SK-N-SH (cell line): ENCODE measurements at regions not wholly inside any gene's neighbourhood (a gene's known extent, or its start where the extent isn't known, plus 50 kb on each side); places are given as distances from the start of the nearest gene placed in this dataset.

ENCODE experiments used
- CTCF ChIA-PET: fragments of 300-600, 350-600 bp; formaldehyde crosslinking; extraction: SDS; loops from one replicate; lab custom pipeline; 2021; lab: Yijun Ruan, JAX
- POLR2A ChIA-PET: fragments of 350-600 bp; sonication (Branson Sonifier 250); formaldehyde crosslinking; extraction: SDS; loops from one replicate; lab custom pipeline; 2020; ENCODE audit warnings: antibody characterized with exemption, inconsistent platforms; lab: Yijun Ruan, JAX
- DNase-seq: peaks from one replicate; pipeline ENCODE4 v3.0.0; 2012
- H2AFZ ChIP-seq: fragments of 200-600 bp; sonication (generic); 2 replicates; pipeline ENCODE4 v1.8.1; 2016; ENCODE audit warnings: antibody characterized with exemption, mild to moderate bottlenecking, low read depth
- H3F3A ChIP-seq: fragments of 200-600 bp; sonication (generic); replicated peaks from 2 replicates; pipeline ENCODE3; 2016; ENCODE audit warnings: antibody characterized with exemption, mild to moderate bottlenecking; ENCODE audit not compliant: insufficient read depth
- H3K27ac ChIP-seq, 2 experiments: fragments of 200-500 bp in 1 of 2; fragments of 200-600 bp in 1 of 2; sonication (Bioruptor generic) in 1 of 2; sonication (generic), shearing (Covaris generic) in 1 of 2; 2 replicates each; pipeline versions ENCODE4 v1.5.1 to v1.6.1; 2014 to 2016; ENCODE audit warnings: low read depth in 2 of 2, inconsistent platforms in 1 of 2, low read length in 1 of 2, mild to moderate bottlenecking in 1 of 2, mixed read lengths in 1 of 2
- H3K27me3 ChIP-seq: fragments of 200-600 bp; sonication (generic), shearing (Covaris generic); 2 replicates; pipeline ENCODE4 v1.6.1; 2016; ENCODE audit warnings: mixed run types; ENCODE audit not compliant: insufficient read depth
- H3K36me3 ChIP-seq, 2 experiments: fragments of 200-500 bp in 1 of 2; fragments of 200-600 bp in 1 of 2; sonication (Bioruptor generic) in 1 of 2; sonication (generic) in 1 of 2; replicated peaks in 1 of 2; 2 replicates each; pipeline versions ENCODE3 to v1.5.1; 2014 to 2016; ENCODE audit warnings: low read length in 1 of 2, mild to moderate bottlenecking in 1 of 2; ENCODE audit not compliant: insufficient read depth in 2 of 2, control insufficient read depth in 1 of 2
- H3K4me1 ChIP-seq, 2 experiments: fragments of 200-500 bp in 1 of 2; fragments of 200-600 bp in 1 of 2; sonication (Bioruptor generic) in 1 of 2; sonication (generic), shearing (Covaris generic) in 1 of 2; 2 replicates each; pipeline versions ENCODE4 v1.5.1 to v1.6.1; 2014 to 2016; ENCODE audit warnings: low read depth in 1 of 2, low read length in 1 of 2, mixed run types in 1 of 2; ENCODE audit not compliant: insufficient read depth in 2 of 2, control insufficient read depth in 1 of 2
- H3K4me2 ChIP-seq: fragments of 200-600 bp; sonication (generic), shearing (Covaris generic); 2 replicates; pipeline ENCODE4 v1.6.1; 2017; ENCODE audit warnings: mixed run types
- H3K4me3 ChIP-seq, 2 experiments: fragments of 200-500 bp in 1 of 2; fragments of 200-600 bp in 1 of 2; sonication (Bioruptor generic) in 1 of 2; sonication (generic), shearing (Covaris generic) in 1 of 2; 2 replicates each; pipeline versions ENCODE4 v1.5.1 to v1.8.1; 2014 to 2016; ENCODE audit warnings: low read depth in 2 of 2, inconsistent platforms in 1 of 2, low read length in 1 of 2, mild to moderate bottlenecking in 1 of 2, mixed read lengths in 1 of 2, moderate library complexity in 1 of 2
- H3K79me2 ChIP-seq: fragments of 200-600 bp; sonication (generic); 2 replicates; pipeline ENCODE4 v1.8.1; 2017; ENCODE audit warnings: mild to moderate bottlenecking; ENCODE audit not compliant: insufficient read depth
- H3K9ac ChIP-seq: fragments of 200-600 bp; sonication (generic); 2 replicates; pipeline ENCODE4 v1.6.1; 2017; ENCODE audit warnings: mixed run types
- H3K9me2 ChIP-seq: fragments of 200-600 bp; sonication (generic); 2 replicates; pipeline ENCODE4 v1.6.1; 2017; ENCODE audit warnings: mixed run types
- H3K9me3 ChIP-seq: fragments of 200-600 bp; sonication (generic); 2 replicates; pipeline ENCODE4 v1.6.1; 2017; ENCODE audit warnings: mixed run types, mild to moderate bottlenecking, moderate library complexity
- H4K20me1 ChIP-seq: fragments of 200-600 bp; sonication (generic); 2 replicates; pipeline ENCODE4 v1.6.1; 2017; ENCODE audit warnings: mild to moderate bottlenecking, mixed run types; ENCODE audit not compliant: insufficient read depth
- ELF1 ChIP-seq: IDR thresholded peaks from 2 replicates; pipeline ENCODE4 v1.4.0; 2012
- FOSL2 ChIP-seq: IDR thresholded peaks from 2 replicates; pipeline ENCODE4 v1.4.0; 2012; ENCODE audit warnings: low read depth, mild to moderate bottlenecking, moderate library complexity, borderline replicate concordance
- FOXJ3 ChIP-seq: sonication (generic); formaldehyde crosslinking; IDR thresholded peaks from 2 replicates; pipeline ENCODE4 v1.5.1; 2020; ENCODE audit warnings: mild to moderate bottlenecking, missing genetic modification reagents
- FOXM1 ChIP-seq: IDR thresholded peaks from 2 replicates; pipeline ENCODE4 v1.4.0; 2012; ENCODE audit warnings: low read depth, mild to moderate bottlenecking
- GATA2 ChIP-seq: sonication (generic); formaldehyde crosslinking; IDR thresholded peaks from 2 replicates; pipeline ENCODE4 v1.5.0; 2020; ENCODE audit warnings: mild to moderate bottlenecking, missing genetic modification reagents
- JUND ChIP-seq: IDR thresholded peaks from 2 replicates; pipeline ENCODE4 v1.4.0; 2012
- MEF2A ChIP-seq: IDR thresholded peaks from 2 replicates; pipeline ENCODE4 v1.4.0; 2012; ENCODE audit warnings: low read depth, borderline replicate concordance
- NFIC ChIP-seq: IDR thresholded peaks from 2 replicates; pipeline ENCODE4 v1.4.0; 2012; ENCODE audit warnings: borderline replicate concordance
- POLR2AphosphoS5 ChIP-seq: IDR thresholded peaks from 2 replicates; pipeline ENCODE4 v1.6.1; 2012; ENCODE audit warnings: low read depth, low read length
- RAD21 ChIP-seq: IDR thresholded peaks from 2 replicates; pipeline ENCODE4 v1.6.1; 2012; ENCODE audit warnings: mild to moderate bottlenecking, low read length
- RFX5 ChIP-seq: IDR thresholded peaks from 2 replicates; pipeline ENCODE4 v1.6.1; 2012; ENCODE audit warnings: mild to moderate bottlenecking, improper control_type of control experiment, low read length
- SIN3A ChIP-seq: IDR thresholded peaks from 2 replicates; pipeline ENCODE4 v1.6.1; 2012; ENCODE audit warnings: low read depth, mild to moderate bottlenecking, low read length, moderate library complexity, borderline replicate concordance
- TAF1 ChIP-seq: IDR thresholded peaks from 2 replicates; pipeline ENCODE4 v1.6.1; 2012; ENCODE audit warnings: low read depth, mild to moderate bottlenecking, low read length, moderate library complexity, borderline replicate concordance
- TEAD4 ChIP-seq: IDR thresholded peaks from 2 replicates; pipeline ENCODE4 v1.4.0; 2012; ENCODE audit warnings: mild to moderate bottlenecking, borderline replicate concordance; ENCODE audit not compliant: insufficient read depth
- WGBS: methylation state at CpG from one replicate; pipeline ENCODE4 v1.1.6; 2017; ENCODE audit warnings: low lambda C conversion rate; 5-methylcytosine and 5-hydroxymethylcytosine counted together
- TF ChIP-seq, protein P1 (sequence below): fragments of 150-350 bp; IDR thresholded peaks from 2 replicates; pipeline ENCODE4 v1.6.1; 2016; ENCODE audit warnings: mild to moderate bottlenecking, low read depth, low read length
- TF ChIP-seq, protein P2 (sequence below): fragments of 150-350 bp; IDR thresholded peaks from 2 replicates; pipeline ENCODE4 v1.6.1; 2017; ENCODE audit warnings: antibody characterized with exemption, low read length, low read depth, borderline replicate concordance
- TF ChIP-seq, protein P3 (sequence below): IDR thresholded peaks from 2 replicates; pipeline ENCODE4 v1.4.0; 2012; ENCODE audit warnings: low read depth
- TF ChIP-seq, protein P4 (sequence below): IDR thresholded peaks from 2 replicates; pipeline ENCODE4 v1.6.1; 2012; ENCODE audit warnings: mild to moderate bottlenecking, low read depth, low read length, moderate library complexity

DNA sequence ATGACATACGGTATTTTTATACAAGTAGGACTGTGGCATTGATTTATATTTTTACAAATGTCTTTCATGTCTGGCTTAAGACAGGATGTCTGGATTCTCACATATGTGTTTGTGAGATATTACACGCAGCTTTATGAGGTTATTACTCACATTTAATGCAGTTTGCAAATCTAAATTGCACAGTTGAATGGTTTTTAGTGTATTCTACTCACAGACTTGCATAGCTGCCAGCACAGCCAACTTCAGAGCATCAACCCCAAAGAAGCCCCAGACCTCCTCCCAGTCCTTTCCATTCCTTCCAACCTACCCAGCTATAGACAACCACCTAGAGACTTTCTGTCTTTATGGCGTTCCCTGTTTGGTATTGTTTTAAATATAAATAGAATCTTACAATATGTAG, 193.8 kb upstream of the SHH start (continued):
- no peak for TF ChIP-seq SIN3A
- TF ChIP-seq, protein P1, sequence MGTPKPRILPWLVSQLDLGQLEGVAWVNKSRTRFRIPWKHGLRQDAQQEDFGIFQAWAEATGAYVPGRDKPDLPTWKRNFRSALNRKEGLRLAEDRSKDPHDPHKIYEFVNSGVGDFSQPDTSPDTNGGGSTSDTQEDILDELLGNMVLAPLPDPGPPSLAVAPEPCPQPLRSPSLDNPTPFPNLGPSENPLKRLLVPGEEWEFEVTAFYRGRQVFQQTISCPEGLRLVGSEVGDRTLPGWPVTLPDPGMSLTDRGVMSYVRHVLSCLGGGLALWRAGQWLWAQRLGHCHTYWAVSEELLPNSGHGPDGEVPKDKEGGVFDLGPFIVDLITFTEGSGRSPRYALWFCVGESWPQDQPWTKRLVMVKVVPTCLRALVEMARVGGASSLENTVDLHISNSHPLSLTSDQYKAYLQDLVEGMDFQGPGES, result no peak
- TF ChIP-seq FOSL2, result no peak
- TF ChIP-seq, protein P2, sequence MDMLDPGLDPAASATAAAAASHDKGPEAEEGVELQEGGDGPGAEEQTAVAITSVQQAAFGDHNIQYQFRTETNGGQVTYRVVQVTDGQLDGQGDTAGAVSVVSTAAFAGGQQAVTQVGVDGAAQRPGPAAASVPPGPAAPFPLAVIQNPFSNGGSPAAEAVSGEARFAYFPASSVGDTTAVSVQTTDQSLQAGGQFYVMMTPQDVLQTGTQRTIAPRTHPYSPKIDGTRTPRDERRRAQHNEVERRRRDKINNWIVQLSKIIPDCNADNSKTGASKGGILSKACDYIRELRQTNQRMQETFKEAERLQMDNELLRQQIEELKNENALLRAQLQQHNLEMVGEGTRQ, result no peak

DNA sequence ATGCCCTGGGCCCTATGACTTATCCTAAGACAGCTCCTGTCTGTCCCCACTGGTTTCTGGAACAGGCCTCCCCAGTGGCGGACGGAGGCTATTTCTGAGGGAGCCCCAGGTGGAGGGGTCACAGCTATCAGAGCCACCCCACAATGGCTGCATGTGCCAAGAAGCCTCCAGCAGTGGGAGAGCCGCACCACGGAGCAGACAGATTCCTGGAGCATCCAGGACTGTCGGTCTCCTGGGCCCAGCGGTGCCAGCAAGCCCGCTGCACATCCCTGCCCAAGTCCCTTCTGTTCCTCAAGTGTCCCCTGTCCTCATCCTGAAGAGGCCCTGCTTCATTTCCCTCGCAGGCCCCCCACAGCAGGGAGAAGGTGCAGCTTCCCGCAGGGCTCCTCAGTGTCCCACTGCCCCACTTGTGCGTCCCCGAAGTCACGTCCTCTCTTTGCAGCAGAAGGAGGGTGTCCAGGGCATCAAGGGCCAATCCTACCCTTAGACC, 193.0 kb upstream of the SHH start:
- CTCF ChIA-PET, result no interaction called here
- H3K9me3 ChIP-seq, result no peaks in the 10 kb centered on the region
- WGBS, result 5% methylated on average over 10 of the region's 12 CpGs

More for the DNA sequence above, 193.0 kb upstream of the SHH start:
- H4K20me1 ChIP-seq, result no peaks in the 10 kb centered on the region
- H3K36me3 ChIP-seq, result no peaks in the 10 kb centered on the region
- H3K4me2 ChIP-seq, result no peak overlapping the region
- no peak overlapping the region for H3K4me3 ChIP-seq
- no peaks in the 10 kb centered on the region for H3K4me1 ChIP-seq
- TF ChIP-seq MEF2A, result no peak
- no peak for TF ChIP-seq FOXM1
- TF ChIP-seq TEAD4, result no peak
- TF ChIP-seq FOXJ3 (CRISPR knock-in tag), result no peak
- TF ChIP-seq TAF1, result no peak
- TF ChIP-seq, protein P2, result no peak
- TF ChIP-seq NFIC, result no peak
- no peak for TF ChIP-seq POLR2AphosphoS5
- TF ChIP-seq ELF1, result no peak
- TF ChIP-seq, protein P3, sequence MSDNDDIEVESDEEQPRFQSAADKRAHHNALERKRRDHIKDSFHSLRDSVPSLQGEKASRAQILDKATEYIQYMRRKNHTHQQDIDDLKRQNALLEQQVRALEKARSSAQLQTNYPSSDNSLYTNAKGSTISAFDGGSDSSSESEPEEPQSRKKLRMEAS, result no peak
- no peak for TF ChIP-seq JUND
- no peak for TF ChIP-seq GATA2
- TF ChIP-seq, protein P4, sequence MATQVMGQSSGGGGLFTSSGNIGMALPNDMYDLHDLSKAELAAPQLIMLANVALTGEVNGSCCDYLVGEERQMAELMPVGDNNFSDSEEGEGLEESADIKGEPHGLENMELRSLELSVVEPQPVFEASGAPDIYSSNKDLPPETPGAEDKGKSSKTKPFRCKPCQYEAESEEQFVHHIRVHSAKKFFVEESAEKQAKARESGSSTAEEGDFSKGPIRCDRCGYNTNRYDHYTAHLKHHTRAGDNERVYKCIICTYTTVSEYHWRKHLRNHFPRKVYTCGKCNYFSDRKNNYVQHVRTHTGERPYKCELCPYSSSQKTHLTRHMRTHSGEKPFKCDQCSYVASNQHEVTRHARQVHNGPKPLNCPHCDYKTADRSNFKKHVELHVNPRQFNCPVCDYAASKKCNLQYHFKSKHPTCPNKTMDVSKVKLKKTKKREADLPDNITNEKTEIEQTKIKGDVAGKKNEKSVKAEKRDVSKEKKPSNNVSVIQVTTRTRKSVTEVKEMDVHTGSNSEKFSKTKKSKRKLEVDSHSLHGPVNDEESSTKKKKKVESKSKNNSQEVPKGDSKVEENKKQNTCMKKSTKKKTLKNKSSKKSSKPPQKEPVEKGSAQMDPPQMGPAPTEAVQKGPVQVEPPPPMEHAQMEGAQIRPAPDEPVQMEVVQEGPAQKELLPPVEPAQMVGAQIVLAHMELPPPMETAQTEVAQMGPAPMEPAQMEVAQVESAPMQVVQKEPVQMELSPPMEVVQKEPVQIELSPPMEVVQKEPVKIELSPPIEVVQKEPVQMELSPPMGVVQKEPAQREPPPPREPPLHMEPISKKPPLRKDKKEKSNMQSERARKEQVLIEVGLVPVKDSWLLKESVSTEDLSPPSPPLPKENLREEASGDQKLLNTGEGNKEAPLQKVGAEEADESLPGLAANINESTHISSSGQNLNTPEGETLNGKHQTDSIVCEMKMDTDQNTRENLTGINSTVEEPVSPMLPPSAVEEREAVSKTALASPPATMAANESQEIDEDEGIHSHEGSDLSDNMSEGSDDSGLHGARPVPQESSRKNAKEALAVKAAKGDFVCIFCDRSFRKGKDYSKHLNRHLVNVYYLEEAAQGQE, result no peak
- no peak for TF ChIP-seq RFX5
- no peak for TF ChIP-seq RAD21
- no peak overlapping the region for H2AFZ ChIP-seq
- H3K79me2 ChIP-seq, result no peaks in the 10 kb centered on the region
- POLR2A ChIA-PET, result no interaction called here
- no peak for DNase-seq
- peaks cover 74% of the 10 kb centered on the region for H3K27me3 ChIP-seq
- no peak overlapping the region for H3K9ac ChIP-seq
- H3K27ac ChIP-seq, result no peak overlapping the region
- H3K9me2 ChIP-seq, result no peaks in the 10 kb centered on the region; the same call in 1 of the 2 replicates
- no peaks in the 10 kb centered on the region for H3F3A ChIP-seq
